ENCODE measurements at regions not wholly inside any gene's neighbourhood (a gene's known extent, or its start where the extent isn't known, plus 50 kb on each side); places are given as distances from the start of the nearest gene placed in this dataset.

DNA sequence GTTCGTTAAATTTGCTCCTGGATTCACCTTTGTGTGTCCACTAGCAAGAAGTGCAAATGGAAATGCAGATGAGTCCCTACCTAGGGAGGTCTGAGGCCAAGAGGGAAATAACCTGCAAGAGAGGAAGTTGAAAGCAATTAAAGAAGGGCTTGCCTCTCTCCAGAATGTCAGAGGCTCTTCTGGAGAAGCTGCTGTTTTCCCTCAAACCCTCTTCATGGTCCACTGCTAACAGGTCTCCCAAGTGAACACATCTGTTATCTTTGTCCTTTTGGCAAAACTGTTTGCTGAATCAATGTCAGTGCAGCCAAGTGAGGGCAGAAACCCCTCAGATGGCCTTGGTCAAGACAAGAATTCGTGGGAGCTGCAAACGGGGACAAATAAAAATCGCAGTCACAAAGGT is 177.3 kb upstream of the PLXNA2 start:
- TF ChIP-seq, protein P1, sequence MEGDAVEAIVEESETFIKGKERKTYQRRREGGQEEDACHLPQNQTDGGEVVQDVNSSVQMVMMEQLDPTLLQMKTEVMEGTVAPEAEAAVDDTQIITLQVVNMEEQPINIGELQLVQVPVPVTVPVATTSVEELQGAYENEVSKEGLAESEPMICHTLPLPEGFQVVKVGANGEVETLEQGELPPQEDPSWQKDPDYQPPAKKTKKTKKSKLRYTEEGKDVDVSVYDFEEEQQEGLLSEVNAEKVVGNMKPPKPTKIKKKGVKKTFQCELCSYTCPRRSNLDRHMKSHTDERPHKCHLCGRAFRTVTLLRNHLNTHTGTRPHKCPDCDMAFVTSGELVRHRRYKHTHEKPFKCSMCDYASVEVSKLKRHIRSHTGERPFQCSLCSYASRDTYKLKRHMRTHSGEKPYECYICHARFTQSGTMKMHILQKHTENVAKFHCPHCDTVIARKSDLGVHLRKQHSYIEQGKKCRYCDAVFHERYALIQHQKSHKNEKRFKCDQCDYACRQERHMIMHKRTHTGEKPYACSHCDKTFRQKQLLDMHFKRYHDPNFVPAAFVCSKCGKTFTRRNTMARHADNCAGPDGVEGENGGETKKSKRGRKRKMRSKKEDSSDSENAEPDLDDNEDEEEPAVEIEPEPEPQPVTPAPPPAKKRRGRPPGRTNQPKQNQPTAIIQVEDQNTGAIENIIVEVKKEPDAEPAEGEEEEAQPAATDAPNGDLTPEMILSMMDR (IDR thresholded peaks at IDR 0.05) = no peak
- no peak for TF ChIP-seq EP300 (IDR thresholded peaks at IDR 0.05)
